ENCODE measurements at regions not wholly inside any gene's neighbourhood (a gene's known extent, or its start where the extent isn't known, plus 50 kb on each side); places are given as distances from the start of the nearest gene placed in this dataset.

DNA sequence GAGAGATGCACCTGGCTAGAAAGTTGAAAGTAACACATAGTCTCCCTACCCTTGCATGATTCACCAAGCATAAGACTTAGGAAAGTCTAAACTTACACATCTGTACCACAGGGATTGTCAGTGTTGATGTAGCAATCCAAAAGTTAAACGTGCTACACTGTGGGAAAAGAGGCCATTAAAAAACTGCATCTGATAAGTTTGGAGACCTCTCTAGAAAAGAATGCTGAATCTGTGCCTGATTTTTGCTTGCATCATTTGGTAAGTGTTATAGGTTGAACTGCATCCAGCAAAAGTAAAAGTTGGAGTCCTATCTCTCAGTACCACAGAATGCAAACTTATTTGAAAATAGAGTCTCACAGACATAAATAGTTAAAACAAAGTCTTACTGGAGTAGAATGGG is 126.6 kb downstream of the SLC6A15 start:
- TF ChIP-seq LEF1 (IDR thresholded peaks at IDR 0.05; ENCODE audit: borderline replicate concordance) (no peak), SP1 (IDR thresholded peaks at IDR 0.05) (no peak), BHLHE40 (IDR thresholded peaks at IDR 0.05; ENCODE audit: borderline replicate concordance) (no peak), ARNT (IDR thresholded peaks at IDR 0.05) (no peak), TARDBP (IDR thresholded peaks at IDR 0.05) (no peak)
